Heart right ventricle (tissue), 16 donors: ENCODE measurements at regions not wholly inside any gene's neighbourhood (a gene's known extent, or its start where the extent isn't known, plus 50 kb on each side); places are given as distances from the start of the nearest gene placed in this dataset.

ENCODE experiments used
- ATAC-seq, 8 donors: fragments of 200-7000 bp; cut with Tn5 transposase; one replicate each; pipeline ENCODE4 v1.9.1; 2020; ENCODE audit warnings: mild to moderate bottlenecking in 8 of 8, moderate library complexity in 8 of 8, moderate number of reproducible peaks in 1 of 8
- DNase-seq, 2 donors: peaks; one replicate each; pipeline ENCODE4 v3.0.0-alpha.2; 2020
- H3K27ac ChIP-seq, 10 donors: fragments of 200-600 bp; sonication (generic) in 2 of 10; one replicate each; pipeline versions ENCODE4 v1.5.0 to v1.8.0; 2020 to 2022; ENCODE audit warnings: mild to moderate bottlenecking in 3 of 10
- H3K27me3 ChIP-seq, 7 donors: fragments of 200-600 bp; one replicate each; pipeline ENCODE4 v1.8.0; 2021 to 2022; ENCODE audit warnings: mild to moderate bottlenecking in 2 of 7
- H3K36me3 ChIP-seq, 9 donors: fragments of 200-600 bp; sonication (generic) in 1 of 9; one replicate each; pipeline versions ENCODE4 v1.5.0 to v1.8.0; 2020 to 2022; ENCODE audit warnings: mild to moderate bottlenecking in 2 of 9
- H3K4me1 ChIP-seq, 9 donors: fragments of 200-600 bp; sonication (generic) in 1 of 9; one replicate each; pipeline versions ENCODE4 v1.5.0 to v1.8.0; 2020 to 2022; ENCODE audit warnings: mild to moderate bottlenecking in 4 of 9
- H3K4me3 ChIP-seq, 10 donors: fragments of 200-600 bp; sonication (generic) in 2 of 10; one replicate each; pipeline versions ENCODE4 v1.5.0 to v1.8.0; 2020 to 2022; ENCODE audit warnings: mild to moderate bottlenecking in 7 of 10, moderate library complexity in 2 of 10
- H3K9me3 ChIP-seq, 11 donors: fragments of 200-600 bp in 10 of 11; sonication (generic) in 2 of 11; one replicate each; pipeline versions ENCODE4 v1.5.0 to v1.8.0; 2013 to 2022; ENCODE audit warnings: mild to moderate bottlenecking in 2 of 11, control low read depth in 1 of 11, moderate library complexity in 1 of 11
- CTCF ChIP-seq, 9 donors: fragments of 200-600 bp; sonication (generic) in 2 of 9; IDR thresholded peaks; one replicate each; pipeline versions ENCODE4 v1.5.0 to v1.8.0; 2021 to 2022; ENCODE audit warnings: antibody characterized with exemption in 9 of 9, mild to moderate bottlenecking in 5 of 9, moderate library complexity in 1 of 9
- WGBS, 2 donors: extraction: QIAGEN DNeasy Blood & Tissue Kit; methylation state at CpG; one replicate each; pipeline ENCODE4 v1.1.7; 2013; ENCODE audit warnings: inconsistent platforms in 1 of 2; 5-methylcytosine and 5-hydroxymethylcytosine counted together
- intact Hi-C, 10 donors: fragments of 100-400 bp; cut with DNase I; formaldehyde crosslinking; loops; one replicate each; pipeline versions ENCODE4 v1.11.1 to v1.14.2; 2022
- donor health status: Arrhythmogenic right ventricular cardiomyopathy.
- donor health status: ischemic (EF 13 %, LVEDD 7.1; RV severe dilation, severe dysfunction).
- donor health status: healthy with polysubstance abuse.
- donor health status: DM: no; HTN: yes; CAD: no.
- donor health status: DM: no; HTN: no; CAD: no.
- donor health status: ischemic (EF 25% LVEDD 6.9; RV normal size, moderate dysfunction).
- donor health status: ischemic (EF 25% LVEDD 5.7; RV mildly dilated, moderate dysfunction).
- donor health status: healthy.
- donor health status: DM: yes; HTN: yes; CAD: no.
- donor health status: Ischemic cardiomyopathy.
- donor health status: ischemic (EF 35%, LVEDD 5.7; RV mildly dilated, moderate dysfunction).
- donor health status: nonischemic (EF 11% LVEDD 7.7; RV severe dilation, severe dysfunction).
- donor health status: DM: yes; HTN: yes; CAD: no.
- donor health status: PGD.
- donor health status: ischemic (EF 29% LVEDD 5.4; RV normal size, mild dysfunction).
- donor health status: nonischemic (EF 23%, LVEDD 6.1; RV moderate dilation, normal function).

DNA sequence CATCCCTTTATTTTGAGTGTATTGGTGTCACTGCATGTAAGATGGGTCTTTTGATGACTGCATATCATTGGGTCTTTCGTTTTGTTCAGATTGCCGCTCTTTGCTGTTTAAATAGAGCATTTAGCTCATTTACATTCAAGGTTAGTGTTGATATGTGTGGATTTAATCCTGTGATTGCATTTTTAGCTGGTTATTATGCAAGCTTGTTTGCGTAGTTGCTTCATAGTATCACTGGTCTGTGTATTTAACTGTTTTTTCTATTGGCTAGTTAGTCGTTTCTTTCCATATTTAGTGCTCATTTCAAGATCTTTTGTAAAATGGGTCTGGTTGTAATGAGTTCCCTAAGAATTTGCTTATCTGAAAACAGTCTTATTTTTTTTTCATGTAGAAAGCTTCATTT is 1170.6 kb upstream of the SEL1L start:
- H3K4me3 ChIP-seq = no peak overlapping the region
- intact Hi-C loops = no loop called here
- peaks cover 0 to 4% (median 0%) of the 10 kb centered on the region in 7 donors for H3K27me3 ChIP-seq
- ATAC-seq (no peak), DNase-seq (no peak)
- no peak overlapping the region for H3K27ac ChIP-seq
- H3K4me1 ChIP-seq = no peaks in the 10 kb centered on the region
- peaks cover 0 to 20% (median 0%) of the 10 kb centered on the region in 11 donors for H3K9me3 ChIP-seq
- 65 to 69% methylated on average over 4 of the region's 4 CpGs for WGBS, 2 donors
- no peaks in the 10 kb centered on the region for H3K36me3 ChIP-seq
- TF ChIP-seq CTCF (IDR thresholded peaks at IDR 0.05) = no peak

GRCh38 chr14:82710267-82710841 is 1176.7 kb upstream of the SEL1L start:
- H3K27ac ChIP-seq = no peak overlapping the region
- no peak overlapping the region for H3K4me3 ChIP-seq
- no peaks in the 10 kb centered on the region for H3K36me3 ChIP-seq
- TF ChIP-seq CTCF (IDR thresholded peaks at IDR 0.05) = peak; percentile 30 to 78 (median 65)
- peaks cover 0 to 4% (median 0%) of the 10 kb centered on the region in 7 donors for H3K27me3 ChIP-seq
- DNase-seq (peak; percentile 10 to 21), ATAC-seq (peak in 1 of 8 donors; percentile 65)
- WGBS, 2 donors = 38 to 43% methylated on average over 4 of the region's 4 CpGs
- H3K9me3 ChIP-seq = peaks cover 0 to 12% (median 0%) of the 10 kb centered on the region in 11 donors
- H3K4me1 ChIP-seq = peaks cover 0 to 11% (median 0%) of the 10 kb centered on the region in 9 donors
- intact Hi-C loops = no loop called here

DNA sequence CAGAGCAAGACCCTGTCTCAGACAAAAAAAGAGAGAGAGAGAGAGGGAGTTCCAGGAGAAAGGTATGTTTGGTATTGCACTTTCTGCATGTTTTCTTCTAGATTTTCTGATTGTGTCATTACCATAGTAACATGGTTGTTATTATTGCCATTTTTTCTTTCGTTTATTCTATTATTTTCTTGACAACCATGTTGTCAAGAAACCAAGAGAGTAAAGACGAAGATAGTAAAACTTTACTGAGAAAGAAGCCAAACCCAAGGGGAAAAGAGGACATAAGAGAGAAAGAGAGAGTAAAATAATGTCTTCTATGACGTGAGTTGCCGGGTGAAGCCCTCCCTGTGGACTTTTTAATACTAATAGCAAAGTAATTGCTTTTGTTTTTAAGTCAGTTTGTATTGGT is 1186.0 kb upstream of the SEL1L start:
- Histone ChIP-seq H3K9me3 (no peaks in the 10 kb centered on the region), H3K27me3 (no peaks in the 10 kb centered on the region), H3K27ac (no peak overlapping the region), H3K4me1 (peaks cover 0 to 4% (median 0%) of the 10 kb centered on the region in 9 donors), H3K36me3 (no peaks in the 10 kb centered on the region), H3K4me3 (no peak overlapping the region)
- ATAC-seq (no peak), DNase-seq (no peak)
- 48 to 59% methylated on average over 4 of the region's 4 CpGs for WGBS, 2 donors
- intact Hi-C loops = no loop called here
- TF ChIP-seq CTCF (IDR thresholded peaks at IDR 0.05) = no peak

- Histone ChIP-seq H3K4me1 (peaks cover 0 to 6% (median 0%) of the 10 kb centered on the region in 9 donors), H3K27ac (no peak overlapping the region), H3K4me3 (no peak overlapping the region), H3K36me3 (no peaks in the 10 kb centered on the region), H3K9me3 (no peaks in the 10 kb centered on the region), H3K27me3 (no peaks in the 10 kb centered on the region)
- 55 to 75% methylated on average over 3 of the region's 3 CpGs for WGBS, 2 donors
- no peak for DNase-seq
- TF ChIP-seq CTCF (IDR thresholded peaks at IDR 0.05) = no peak
- ATAC-seq = no peak
- intact Hi-C loops = no loop called here
Observed at GRCh38 chr14:82720431-82720830, 1186.8 kb upstream of the SEL1L start.
